ENCODE measurements at regions not wholly inside any gene's neighbourhood (a gene's known extent, or its start where the extent isn't known, plus 50 kb on each side); places are given as distances from the start of the nearest gene placed in this dataset.

DNA sequence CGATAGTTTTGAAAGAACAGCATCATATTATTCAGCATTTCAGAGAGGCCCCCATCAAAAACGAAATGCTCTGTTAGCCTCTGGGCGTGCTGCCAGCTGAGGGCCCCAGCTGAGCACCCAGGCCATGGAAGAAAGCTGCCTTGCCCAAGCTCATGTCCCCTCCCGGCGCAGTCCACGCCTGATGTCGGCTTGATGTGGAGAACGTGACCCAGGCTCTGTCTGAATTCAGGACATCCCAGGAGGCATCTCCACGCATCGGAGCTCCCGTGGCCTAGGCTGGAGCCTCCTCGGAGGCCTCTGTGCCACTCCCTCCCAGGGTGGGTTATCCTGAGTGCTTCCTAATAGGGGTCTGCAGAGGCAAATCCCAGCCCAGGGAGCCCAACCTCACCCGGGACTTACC is 218.3 kb upstream of the AKR1E2 start:
- TF ChIP-seq, protein P1, sequence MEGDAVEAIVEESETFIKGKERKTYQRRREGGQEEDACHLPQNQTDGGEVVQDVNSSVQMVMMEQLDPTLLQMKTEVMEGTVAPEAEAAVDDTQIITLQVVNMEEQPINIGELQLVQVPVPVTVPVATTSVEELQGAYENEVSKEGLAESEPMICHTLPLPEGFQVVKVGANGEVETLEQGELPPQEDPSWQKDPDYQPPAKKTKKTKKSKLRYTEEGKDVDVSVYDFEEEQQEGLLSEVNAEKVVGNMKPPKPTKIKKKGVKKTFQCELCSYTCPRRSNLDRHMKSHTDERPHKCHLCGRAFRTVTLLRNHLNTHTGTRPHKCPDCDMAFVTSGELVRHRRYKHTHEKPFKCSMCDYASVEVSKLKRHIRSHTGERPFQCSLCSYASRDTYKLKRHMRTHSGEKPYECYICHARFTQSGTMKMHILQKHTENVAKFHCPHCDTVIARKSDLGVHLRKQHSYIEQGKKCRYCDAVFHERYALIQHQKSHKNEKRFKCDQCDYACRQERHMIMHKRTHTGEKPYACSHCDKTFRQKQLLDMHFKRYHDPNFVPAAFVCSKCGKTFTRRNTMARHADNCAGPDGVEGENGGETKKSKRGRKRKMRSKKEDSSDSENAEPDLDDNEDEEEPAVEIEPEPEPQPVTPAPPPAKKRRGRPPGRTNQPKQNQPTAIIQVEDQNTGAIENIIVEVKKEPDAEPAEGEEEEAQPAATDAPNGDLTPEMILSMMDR (IDR thresholded peaks at IDR 0.05): no peak
- no peak for TF ChIP-seq POLR2A (IDR thresholded peaks at IDR 0.05)
- TF ChIP-seq EP300 (IDR thresholded peaks at IDR 0.05; ENCODE audit: low read depth): no peak
- no peak for TF ChIP-seq POLR2AphosphoS5 (IDR thresholded peaks at IDR 0.05)
